ENCODE measurements at regions not wholly inside any gene's neighbourhood (a gene's known extent, or its start where the extent isn't known, plus 50 kb on each side); places are given as distances from the start of the nearest gene placed in this dataset.
A peak's percentile ranks its signal among the peaks of the same experiment; 100 is the strongest.
"Not testable (repeated sequence)": the region's sequence is repeated elsewhere in the genome, so short reads cannot be mapped to it uniquely, and the experiment has no call there.

GRCh38 chr14:35987731-35988130 lies 161.6 kb downstream of the BRMS1L start:
- DNase-seq = no peak

DNA sequence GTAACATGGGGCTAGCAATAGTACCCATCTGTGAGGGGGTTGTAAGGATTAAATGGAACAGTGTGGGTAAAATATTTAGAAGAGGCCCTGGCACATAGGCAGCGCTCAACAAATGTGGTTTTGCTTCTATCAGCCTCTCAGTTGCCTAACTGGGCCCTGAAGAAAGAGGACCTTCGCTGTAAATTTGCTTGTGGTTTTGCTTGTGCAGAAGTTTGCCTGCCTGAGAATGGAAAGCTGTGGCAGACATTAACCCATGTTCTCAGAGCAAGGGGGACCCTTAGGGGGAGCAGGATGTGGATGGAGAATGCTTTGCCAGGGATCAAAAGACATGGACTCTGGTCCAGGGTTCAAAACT lies 160.1 kb downstream of the BRMS1L start:
- no peak for DNase-seq

DNA sequence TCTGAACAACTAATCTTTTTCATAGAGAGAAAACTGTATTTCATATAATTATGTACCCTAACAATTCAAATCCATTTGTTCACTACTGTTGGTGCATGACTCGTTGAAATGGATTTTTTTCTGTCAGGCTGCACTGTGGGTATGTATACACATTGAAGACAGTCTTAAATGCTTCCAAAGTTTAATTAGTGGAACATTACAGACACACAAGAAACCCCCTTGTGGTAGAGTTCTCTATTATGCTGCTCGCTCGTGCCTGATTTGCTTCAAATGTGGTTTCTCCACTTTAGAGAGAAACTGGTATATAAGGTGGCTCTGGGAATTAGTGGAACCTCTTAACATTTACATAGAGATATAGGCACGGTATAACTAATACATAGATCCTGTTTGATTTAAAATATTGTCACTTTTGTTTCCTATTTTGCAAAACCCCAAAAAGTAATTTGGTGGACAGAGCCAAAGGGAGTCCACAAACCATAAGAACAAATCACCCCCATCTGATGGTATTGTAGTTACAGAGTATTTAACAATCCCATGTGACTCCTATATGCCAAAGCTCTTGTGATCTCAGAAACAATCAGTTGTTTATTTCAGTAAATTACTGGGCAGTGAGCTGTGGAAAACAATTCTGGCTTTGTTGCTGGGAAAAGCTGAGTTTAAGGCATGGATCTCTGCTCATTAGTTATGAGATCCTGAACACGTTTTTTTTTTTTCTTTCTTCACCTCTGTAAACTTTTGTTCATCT lies 159.5 kb downstream of the BRMS1L start:
- DNase-seq = no peak

GRCh38 chr14:35979531-35979930 lies 153.4 kb downstream of the BRMS1L start:
- no peak for DNase-seq

GRCh38 chr14:35978561-35978960 lies 152.4 kb downstream of the BRMS1L start:
- no peak for DNase-seq

GRCh38 chr14:35975814-35976213 lies 149.7 kb downstream of the BRMS1L start:
- DNase-seq = no peak

DNA sequence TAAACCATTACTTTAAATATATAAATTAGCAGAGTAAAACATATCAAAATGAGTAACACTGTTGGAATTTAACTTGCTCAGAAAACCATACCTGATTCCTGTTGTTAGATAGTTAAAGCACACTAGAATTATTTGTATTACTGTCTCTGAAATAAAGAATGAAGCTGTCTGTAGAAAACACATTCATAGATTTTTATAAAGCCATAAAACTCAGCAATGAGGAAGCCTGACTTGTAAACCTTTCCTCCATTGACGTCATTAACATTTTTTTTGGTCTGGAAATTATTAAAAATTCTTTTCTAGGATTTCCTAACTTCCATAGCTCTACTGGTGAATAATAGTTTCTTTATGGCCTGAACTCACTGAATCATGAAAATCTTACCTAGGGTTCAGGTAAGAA lies 147.6 kb downstream of the BRMS1L start:
- no peak for DNase-seq

- DNase-seq = no peak
Measured at GRCh38 chr14:35971965-35972630, 146.0 kb downstream of the BRMS1L start.

DNA sequence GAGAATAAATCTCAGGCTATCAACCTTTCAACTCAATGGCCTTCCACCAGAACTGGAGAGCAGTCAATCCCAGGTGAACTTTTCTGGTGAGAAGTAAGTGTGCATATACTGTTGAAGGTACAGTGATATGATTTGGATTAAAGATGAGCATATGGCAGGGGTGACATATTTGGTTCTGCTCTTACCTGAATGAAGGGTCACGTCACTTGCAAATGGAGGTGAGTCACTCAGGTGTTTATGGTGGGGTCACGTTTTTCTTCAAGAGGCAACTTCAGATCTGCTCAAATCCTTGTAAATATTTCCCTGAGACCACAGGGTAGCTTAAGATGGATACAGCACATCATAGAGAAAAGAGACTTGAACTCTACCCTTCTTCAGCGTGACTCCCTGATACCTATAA lies 143.2 kb downstream of the BRMS1L start:
- no peak for DNase-seq

GRCh38 chr14:35965400-35965799 lies 139.3 kb downstream of the BRMS1L start:
- peak; percentile 21 for DNase-seq

- DNase-seq = no peak
Measured at GRCh38 chr14:35964697-35965286, 138.7 kb downstream of the BRMS1L start.

GRCh38 chr14:35963209-35963608 lies 137.1 kb downstream of the BRMS1L start:
- no peak for DNase-seq

DNA sequence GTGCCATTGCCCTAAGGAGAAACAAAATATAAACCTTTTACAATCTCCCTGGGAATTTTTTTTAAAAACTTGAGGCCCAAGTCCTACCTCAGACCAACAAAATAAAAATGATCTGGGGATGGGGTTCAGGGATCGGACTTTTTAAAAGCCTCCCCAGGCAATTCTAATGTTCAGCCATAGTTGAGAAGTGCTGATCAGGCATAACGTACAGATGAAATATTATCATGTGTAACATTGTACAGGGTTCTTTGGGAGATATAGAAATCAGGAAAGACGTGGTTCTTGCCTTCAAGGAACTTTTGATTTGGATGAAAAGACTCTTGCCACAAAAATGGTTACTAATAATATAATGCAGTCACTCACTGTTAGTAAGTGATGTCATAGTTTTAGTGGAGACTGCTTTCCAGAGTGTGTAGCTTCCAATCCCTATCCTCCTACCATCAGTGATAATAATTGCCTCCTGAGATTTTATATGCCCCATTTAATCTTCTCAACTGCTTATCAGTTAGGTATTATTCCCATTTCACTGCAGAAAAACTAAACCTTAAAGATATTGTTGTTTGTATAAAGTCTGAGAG lies 135.6 kb downstream of the BRMS1L start:
- no peak for DNase-seq

DNA sequence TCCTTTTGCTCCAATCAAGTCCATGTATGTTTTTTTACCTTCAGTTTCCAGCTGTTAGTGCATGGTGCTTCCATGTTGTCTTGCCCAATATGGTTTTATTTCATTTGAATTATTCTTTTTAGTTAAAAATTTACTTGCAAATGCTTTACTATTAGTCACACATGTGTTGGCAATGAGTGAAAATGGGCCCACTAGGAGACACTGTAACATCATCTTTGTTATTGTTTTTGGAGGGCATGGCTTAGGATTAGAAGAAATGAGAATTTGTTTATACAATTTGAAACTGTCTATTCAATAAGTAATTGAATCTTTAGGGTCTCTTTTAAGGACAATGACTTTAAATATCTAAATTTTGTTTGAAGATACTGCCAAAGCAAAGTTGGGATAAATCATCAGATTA lies 133.7 kb downstream of the BRMS1L start:
- no peak for DNase-seq

GRCh38 chr14:35958499-35958898 lies 132.4 kb downstream of the BRMS1L start:
- DNase-seq = no peak

DNA sequence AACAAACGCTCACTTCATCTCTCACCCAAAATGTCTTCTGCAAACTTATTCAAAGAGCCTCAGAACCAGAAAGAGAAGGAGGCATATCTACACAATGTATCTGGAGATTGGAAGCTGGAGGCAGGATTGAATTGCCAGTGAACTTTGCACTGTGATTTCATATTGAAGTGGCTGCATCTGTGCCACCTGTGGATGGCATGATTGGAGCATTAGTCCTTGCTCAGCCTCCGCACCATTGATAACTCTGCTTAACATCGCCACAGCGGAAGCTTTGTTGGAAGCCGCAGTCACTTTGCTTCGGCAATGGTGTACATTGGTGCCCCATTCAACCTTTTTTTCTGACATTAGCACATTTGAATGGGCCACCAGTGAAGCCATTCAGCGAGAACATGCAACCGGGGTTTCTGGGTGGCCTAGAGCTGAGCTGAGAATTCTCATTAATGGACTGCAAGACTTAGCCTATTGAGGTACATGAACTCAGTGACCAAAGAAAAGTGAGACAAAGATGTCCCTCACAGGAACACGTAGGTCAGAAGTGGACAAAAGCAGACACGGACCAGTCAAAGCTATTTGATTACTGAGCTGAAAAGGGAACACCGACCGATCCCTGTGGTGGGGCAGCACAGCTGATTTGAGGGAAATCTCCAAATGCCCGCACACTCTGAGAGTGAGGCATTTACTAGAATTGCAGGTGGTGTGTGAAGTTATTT lies 130.4 kb downstream of the BRMS1L start:
- DNase-seq = no peak

DNA sequence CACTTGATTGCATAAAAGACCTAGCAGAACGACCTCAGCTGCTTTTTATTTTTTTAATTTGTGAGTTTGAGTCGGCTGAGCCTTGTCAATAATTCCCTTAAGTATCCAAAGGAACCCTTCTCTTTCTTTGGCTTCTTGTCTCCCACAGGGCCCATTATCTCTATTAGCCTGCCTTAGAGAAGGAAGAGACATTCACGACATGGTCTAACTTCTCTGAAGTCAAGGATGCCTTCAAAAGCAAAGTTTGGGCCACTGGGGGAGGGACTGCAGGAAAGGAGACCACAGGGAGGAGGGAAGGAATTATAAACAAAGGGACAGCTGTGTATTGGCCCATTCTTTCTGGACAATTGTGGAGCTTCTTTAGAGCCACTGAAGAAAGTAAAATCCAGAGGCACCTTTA lies 126.4 kb downstream of the BRMS1L start:
- no peak for DNase-seq

- no peak for DNase-seq
Measured at GRCh38 chr14:35949920-35950513, 123.9 kb downstream of the BRMS1L start.

DNA sequence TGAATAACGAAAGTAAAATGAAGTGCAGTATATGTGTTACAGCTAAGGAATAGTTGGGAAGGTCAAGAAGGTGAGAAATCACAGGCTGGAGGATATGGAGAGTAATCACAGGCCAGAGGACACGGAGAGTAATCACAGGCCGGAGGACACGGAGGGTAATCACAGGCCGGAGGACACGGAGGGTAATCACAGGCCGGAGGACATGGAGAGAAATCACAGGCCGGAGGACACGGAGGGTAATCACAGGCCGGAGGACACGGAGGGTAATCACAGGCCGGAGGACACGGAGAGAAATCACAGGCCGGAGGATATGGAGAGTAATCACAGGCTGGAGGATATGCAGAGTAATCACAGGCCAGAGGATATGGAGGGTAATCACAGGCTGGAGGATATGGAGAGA lies 121.8 kb downstream of the BRMS1L start:
- not testable (repeated sequence) for DNase-seq

GRCh38 chr14:35944847-35945246 lies 118.7 kb downstream of the BRMS1L start:
- DNase-seq = no peak

- no peak for DNase-seq
Measured at GRCh38 chr14:35940291-35940690, 114.2 kb downstream of the BRMS1L start.

GRCh38 chr14:35938770-35939169 lies 112.6 kb downstream of the BRMS1L start:
- no peak for DNase-seq

Data from occipital lobe (tissue), 1 donor.